ENCODE measurements at regions not wholly inside any gene's neighbourhood (a gene's known extent, or its start where the extent isn't known, plus 50 kb on each side); places are given as distances from the start of the nearest gene placed in this dataset.
A peak's percentile ranks its signal among the peaks of the same experiment; 100 is the strongest.
"Not testable (repeated sequence)": the region's sequence is repeated elsewhere in the genome, so short reads cannot be mapped to it uniquely, and the experiment has no call there.

DNA sequence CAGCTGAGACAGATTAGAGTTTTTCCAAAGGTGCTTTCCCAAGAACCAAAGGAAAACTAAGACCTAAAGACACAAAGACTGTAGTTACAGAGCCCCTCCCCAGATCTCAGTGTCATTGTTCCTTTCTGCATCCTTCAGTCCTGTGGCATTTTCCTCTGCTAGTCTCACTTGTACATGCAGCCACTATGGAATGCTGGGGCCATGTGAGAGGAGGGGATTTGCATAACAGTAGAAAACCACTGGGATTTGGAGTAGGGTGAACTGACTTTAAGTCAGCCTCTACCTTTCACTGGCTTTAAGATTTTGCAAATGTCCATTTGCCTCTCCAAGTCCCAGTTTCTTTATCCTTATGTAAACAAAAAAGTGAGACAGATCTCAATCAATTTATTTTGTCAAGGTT, 119.4 kb upstream of the F3 start:
- ATAC-seq, result no peak
- TF ChIP-seq PATZ1 (CRISPR knock-in tag; IDR thresholded peaks at IDR 0.05; ENCODE audit: borderline replicate concordance), result no peak
- no peak for TF ChIP-seq OSR1 (CRISPR knock-in tag; IDR thresholded peaks at IDR 0.05)
- TF ChIP-seq ESRRG (CRISPR knock-in tag; IDR thresholded peaks at IDR 0.05), result no peak
- no peak for TF ChIP-seq ISL1 (CRISPR knock-in tag; IDR thresholded peaks at IDR 0.05)
- no peak for TF ChIP-seq ZNF8 (CRISPR knock-in tag; IDR thresholded peaks at IDR 0.05)
- no peak for TF ChIP-seq ZFP3 (CRISPR knock-in tag; IDR thresholded peaks at IDR 0.05)
- TF ChIP-seq TCF4 (CRISPR knock-in tag; IDR thresholded peaks at IDR 0.05; ENCODE audit: borderline replicate concordance), result no peak
- TF ChIP-seq, protein P1, sequence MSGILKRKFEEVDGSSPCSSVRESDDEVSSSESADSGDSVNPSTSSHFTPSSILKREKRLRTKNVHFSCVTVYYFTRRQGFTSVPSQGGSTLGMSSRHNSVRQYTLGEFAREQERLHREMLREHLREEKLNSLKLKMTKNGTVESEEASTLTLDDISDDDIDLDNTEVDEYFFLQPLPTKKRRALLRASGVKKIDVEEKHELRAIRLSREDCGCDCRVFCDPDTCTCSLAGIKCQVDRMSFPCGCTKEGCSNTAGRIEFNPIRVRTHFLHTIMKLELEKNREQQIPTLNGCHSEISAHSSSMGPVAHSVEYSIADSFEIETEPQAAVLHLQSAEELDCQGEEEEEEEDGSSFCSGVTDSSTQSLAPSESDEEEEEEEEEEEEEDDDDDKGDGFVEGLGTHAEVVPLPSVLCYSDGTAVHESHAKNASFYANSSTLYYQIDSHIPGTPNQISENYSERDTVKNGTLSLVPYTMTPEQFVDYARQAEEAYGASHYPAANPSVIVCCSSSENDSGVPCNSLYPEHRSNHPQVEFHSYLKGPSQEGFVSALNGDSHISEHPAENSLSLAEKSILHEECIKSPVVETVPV (CRISPR knock-in tag; IDR thresholded peaks at IDR 0.05), result no peak
- TF ChIP-seq ZC3H10 (CRISPR knock-in tag; IDR thresholded peaks at IDR 0.05), result no peak
- no peak for TF ChIP-seq TOX (CRISPR knock-in tag; IDR thresholded peaks at IDR 0.05; ENCODE audit: borderline replicate concordance)
- TF ChIP-seq CSDC2 (CRISPR knock-in tag; IDR thresholded peaks at IDR 0.05), result no peak
- no peak for TF ChIP-seq ZNF565 (CRISPR knock-in tag; conservative IDR thresholded peaks at IDR 0.05; ENCODE audit: low read depth)

GRCh38 chr1:94660258-94660657, 118.7 kb upstream of the F3 start:
- no peak for ATAC-seq
- TF ChIP-seq, protein P1 (CRISPR knock-in tag; IDR thresholded peaks at IDR 0.05), result no peak
- TF ChIP-seq TSHZ2 (CRISPR knock-in tag; IDR thresholded peaks at IDR 0.05), result no peak
- TF ChIP-seq SNAI2 (CRISPR knock-in tag; IDR thresholded peaks at IDR 0.05), result no peak

- not testable (repeated sequence) for ATAC-seq
Measured at GRCh38 chr1:94659202-94659601, 117.6 kb upstream of the F3 start.

- TF ChIP-seq ZNF8 (CRISPR knock-in tag; IDR thresholded peaks at IDR 0.05), result no peak
- TF ChIP-seq, protein P2, sequence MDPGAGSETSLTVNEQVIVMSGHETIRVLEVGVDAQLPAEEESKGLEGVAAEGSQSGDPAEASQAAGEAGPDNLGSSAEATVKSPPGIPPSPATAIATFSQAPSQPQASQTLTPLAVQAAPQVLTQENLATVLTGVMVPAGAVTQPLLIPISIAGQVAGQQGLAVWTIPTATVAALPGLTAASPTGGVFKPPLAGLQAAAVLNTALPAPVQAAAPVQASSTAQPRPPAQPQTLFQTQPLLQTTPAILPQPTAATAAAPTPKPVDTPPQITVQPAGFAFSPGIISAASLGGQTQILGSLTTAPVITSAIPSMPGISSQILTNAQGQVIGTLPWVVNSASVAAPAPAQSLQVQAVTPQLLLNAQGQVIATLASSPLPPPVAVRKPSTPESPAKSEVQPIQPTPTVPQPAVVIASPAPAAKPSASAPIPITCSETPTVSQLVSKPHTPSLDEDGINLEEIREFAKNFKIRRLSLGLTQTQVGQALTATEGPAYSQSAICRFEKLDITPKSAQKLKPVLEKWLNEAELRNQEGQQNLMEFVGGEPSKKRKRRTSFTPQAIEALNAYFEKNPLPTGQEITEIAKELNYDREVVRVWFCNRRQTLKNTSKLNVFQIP (CRISPR knock-in tag; IDR thresholded peaks at IDR 0.05; ENCODE audit: borderline replicate concordance, low read depth), result no peak
- TF ChIP-seq PPARA (CRISPR knock-in tag; IDR thresholded peaks at IDR 0.05; ENCODE audit: borderline replicate concordance), result no peak
- TF ChIP-seq CSDC2 (CRISPR knock-in tag; IDR thresholded peaks at IDR 0.05), result no peak
- no peak for TF ChIP-seq ZNF70 (CRISPR knock-in tag; IDR thresholded peaks at IDR 0.05)
- 0 out of 3 replicates have a peak, but pooled peaks have one; percentile 19 for ATAC-seq
Measured at GRCh38 chr1:94658221-94658620, 116.7 kb upstream of the F3 start.

GRCh38 chr1:94657776-94658175, 116.2 kb upstream of the F3 start:
- ATAC-seq, result not testable (repeated sequence)
